Spleen (tissue), 11 donors: ENCODE measurements at regions not wholly inside any gene's neighbourhood (a gene's known extent, or its start where the extent isn't known, plus 50 kb on each side); places are given as distances from the start of the nearest gene placed in this dataset.

ENCODE experiments used
- DNase-seq: peaks from one replicate; pipeline ENCODE4 v3.0.0-alpha.2; 2020
- H3K27ac ChIP-seq, 8 donors: fragments of 200-600 bp; sonication (generic) in 7 of 8; 1 replicate in 4 of 8; 2 replicates in 4 of 8; pipeline versions ENCODE4 v1.5.0 to v1.8.0; 2016 to 2021; ENCODE audit warnings: inconsistent platforms in 4 of 8, mild to moderate bottlenecking in 4 of 8, moderate library complexity in 1 of 8
- H3K27me3 ChIP-seq, 7 donors: fragments of 200-600 bp; sonication (generic) in 6 of 7; replicated peaks in 1 of 7; 1 replicate in 4 of 7; 2 replicates in 3 of 7; pipeline versions ENCODE4 v1.5.0 to v1.8.0; 2016 to 2021; ENCODE audit warnings: inconsistent platforms in 3 of 7, mild to moderate bottlenecking in 1 of 7
- H3K36me3 ChIP-seq, 6 donors: fragments of 200-600 bp; sonication (generic) in 5 of 6; 1 replicate in 4 of 6; 2 replicates in 2 of 6; pipeline versions ENCODE4 v1.5.0 to v1.8.0; 2016 to 2021; ENCODE audit warnings: inconsistent platforms in 2 of 6
- H3K4me1 ChIP-seq, 6 donors: fragments of 200-600 bp; sonication (generic) in 5 of 6; 1 replicate in 3 of 6; 2 replicates in 3 of 6; pipeline versions ENCODE4 v1.5.0 to v1.8.0; 2016 to 2021; ENCODE audit warnings: inconsistent platforms in 3 of 6
- H3K4me3 ChIP-seq, 8 donors: fragments of 200-600 bp; sonication (generic) in 7 of 8; 1 replicate in 4 of 8; 2 replicates in 4 of 8; pipeline versions ENCODE4 v1.5.0 to v1.8.0; 2016 to 2021; ENCODE audit warnings: inconsistent platforms in 4 of 8, mild to moderate bottlenecking in 4 of 8, moderate library complexity in 2 of 8
- H3K9me3 ChIP-seq, 8 donors: fragments of 200-600 bp; sonication (generic) in 7 of 8; 1 replicate in 4 of 8; 2 replicates in 4 of 8; pipeline versions ENCODE4 v1.5.0 to v1.8.0; 2016 to 2021; ENCODE audit warnings: inconsistent platforms in 4 of 8
- POLR2A ChIP-seq, 3 donors: fragments of 450-650 bp; IDR thresholded peaks; one replicate each; pipeline ENCODE4 v1.5.1; 2017; ENCODE audit warnings: antibody characterized with exemption in 3 of 3, mild to moderate bottlenecking in 1 of 3
- POLR2AphosphoS5 ChIP-seq, 3 donors: sonication (generic); formaldehyde crosslinking; IDR thresholded peaks; one replicate each; pipeline ENCODE4 v1.5.1; 2017; ENCODE audit warnings: antibody characterized with exemption in 3 of 3
- WGBS, 5 donors: extraction: QIAGEN DNeasy Blood & Tissue Kit in 3 of 5; methylation state at CpG; one replicate each; pipeline versions ENCODE4 v1.1.5 to v1.1.7; 2013 to 2018; 5-methylcytosine and 5-hydroxymethylcytosine counted together
- intact Hi-C: fragments of 100-400 bp; cut with DNase I; formaldehyde crosslinking; loops from one replicate; pipeline ENCODE4 v1.15.0; 2023; ENCODE audit warnings: low total_unique reads
- TF ChIP-seq, protein P1 (sequence below), 11 experiments: fragments of 200-600 bp in 7 of 11; fragments of 450-650 bp in 4 of 11; sonication (generic) in 4 of 11; IDR thresholded peaks in 8 of 11; conservative IDR thresholded peaks in 3 of 11; 1 replicate in 7 of 11; 2 replicates in 4 of 11; pipeline versions ENCODE4 v1.4.0 to v1.8.0; 2016 to 2021; ENCODE audit warnings: antibody characterized with exemption in 11 of 11, inconsistent platforms in 4 of 11, mild to moderate bottlenecking in 1 of 11
- donor health status: healthy with polysubstance abuse.
- donor health status: DM: no; HTN: no; CAD: no; lungs with moderate emphysema.
- donor health status: DM: no; HTN: no; CAD: no.
- donor health status: Bipolar disorder and iron deficiency.
- donor health status: healthy.
- donor health status: DM: no; HTN: no; CAD: no.
- donor health status: DM: yes; HTN: yes; CAD: no.

DNA sequence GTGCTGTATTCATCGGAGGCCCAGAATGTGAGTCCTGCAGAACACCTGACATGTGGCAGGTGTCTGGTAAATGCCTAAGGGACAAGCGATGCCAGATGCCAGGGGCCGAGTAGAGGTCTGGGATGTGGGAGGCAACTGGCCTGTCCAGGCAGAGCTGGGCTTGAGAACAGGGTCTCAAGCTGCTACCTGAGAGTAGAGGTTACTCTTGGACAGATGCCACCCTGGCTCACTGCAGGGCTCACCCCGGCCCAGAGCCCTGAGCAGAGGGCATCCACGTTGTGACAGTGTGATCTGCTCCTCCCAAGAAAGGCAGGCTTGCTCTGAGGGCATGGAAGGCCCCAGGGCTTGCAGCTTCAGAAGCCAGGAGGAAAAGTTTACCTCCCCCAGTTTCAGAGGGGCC is 692.0 kb upstream of the ID2 start:
- no peak overlapping the region for H3K4me3 ChIP-seq
- TF ChIP-seq POLR2AphosphoS5 (IDR thresholded peaks at IDR 0.05), result no peak
- TF ChIP-seq, protein P1, sequence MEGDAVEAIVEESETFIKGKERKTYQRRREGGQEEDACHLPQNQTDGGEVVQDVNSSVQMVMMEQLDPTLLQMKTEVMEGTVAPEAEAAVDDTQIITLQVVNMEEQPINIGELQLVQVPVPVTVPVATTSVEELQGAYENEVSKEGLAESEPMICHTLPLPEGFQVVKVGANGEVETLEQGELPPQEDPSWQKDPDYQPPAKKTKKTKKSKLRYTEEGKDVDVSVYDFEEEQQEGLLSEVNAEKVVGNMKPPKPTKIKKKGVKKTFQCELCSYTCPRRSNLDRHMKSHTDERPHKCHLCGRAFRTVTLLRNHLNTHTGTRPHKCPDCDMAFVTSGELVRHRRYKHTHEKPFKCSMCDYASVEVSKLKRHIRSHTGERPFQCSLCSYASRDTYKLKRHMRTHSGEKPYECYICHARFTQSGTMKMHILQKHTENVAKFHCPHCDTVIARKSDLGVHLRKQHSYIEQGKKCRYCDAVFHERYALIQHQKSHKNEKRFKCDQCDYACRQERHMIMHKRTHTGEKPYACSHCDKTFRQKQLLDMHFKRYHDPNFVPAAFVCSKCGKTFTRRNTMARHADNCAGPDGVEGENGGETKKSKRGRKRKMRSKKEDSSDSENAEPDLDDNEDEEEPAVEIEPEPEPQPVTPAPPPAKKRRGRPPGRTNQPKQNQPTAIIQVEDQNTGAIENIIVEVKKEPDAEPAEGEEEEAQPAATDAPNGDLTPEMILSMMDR (IDR thresholded peaks at IDR 0.05 in 8 of 11, conservative IDR thresholded peaks at IDR 0.05 in 3 of 11), result no peak
- no peak for TF ChIP-seq POLR2A (IDR thresholded peaks at IDR 0.05)
- no peak for DNase-seq
- no peak overlapping the region for H3K27ac ChIP-seq
- WGBS, 5 donors, result 89 to 97% (median 96%) methylated on average over 5 of the region's 5 CpGs
- intact Hi-C loops, result no loop called here
- H3K36me3 ChIP-seq, result no peaks in the 10 kb centered on the region
- H3K27me3 ChIP-seq, result no peaks in the 10 kb centered on the region
- no peaks in the 10 kb centered on the region for H3K9me3 ChIP-seq
- no peaks in the 10 kb centered on the region for H3K4me1 ChIP-seq

DNA sequence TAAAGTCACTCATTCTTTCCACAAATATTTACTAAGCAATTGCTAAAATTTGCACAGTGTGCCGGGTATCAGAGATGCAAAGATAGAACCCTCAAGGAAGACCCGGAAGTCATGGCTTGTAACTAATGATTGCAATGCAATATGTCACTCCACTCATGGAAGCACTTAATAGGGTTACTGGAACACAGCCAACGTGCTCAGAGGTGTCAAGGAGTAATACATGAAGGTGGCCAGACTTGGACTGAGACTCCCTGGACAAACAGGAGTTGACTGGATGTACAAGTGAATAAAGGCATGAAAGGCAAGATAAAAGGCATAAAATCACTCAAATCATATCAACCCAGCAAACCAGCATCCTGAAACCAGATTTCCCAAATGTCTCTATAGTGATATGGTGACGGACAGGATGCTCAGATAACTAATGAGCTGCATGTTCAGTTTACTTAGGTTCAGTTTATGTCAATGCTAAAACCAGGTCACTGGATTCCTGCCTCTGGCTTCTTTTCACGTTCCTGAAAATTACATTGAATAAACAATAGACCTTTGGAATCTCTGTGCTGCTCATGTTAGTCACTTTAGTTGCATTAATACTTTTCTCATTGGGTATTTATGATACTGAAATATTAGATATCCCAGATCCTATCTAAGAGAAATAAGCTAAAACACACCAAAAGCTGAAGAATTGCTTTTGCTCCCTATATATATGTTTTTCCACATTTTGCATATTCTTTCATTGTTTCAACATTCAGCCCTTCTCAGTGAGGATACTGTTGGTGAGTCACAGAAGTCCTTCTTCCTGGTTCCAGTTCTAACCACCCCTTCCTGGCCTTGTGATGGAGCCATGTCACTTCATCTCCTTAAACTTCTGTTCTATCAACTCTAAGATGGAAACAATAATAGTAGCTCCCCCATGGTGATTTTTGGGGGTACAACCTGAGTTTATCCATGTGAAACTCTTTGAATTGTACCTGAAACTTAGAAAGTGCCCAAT is 688.9 kb upstream of the ID2 start:
- Histone ChIP-seq H3K9me3 (no peaks in the 10 kb centered on the region), H3K27ac (no peak overlapping the region), H3K4me3 (no peak overlapping the region), H3K36me3 (no peaks in the 10 kb centered on the region), H3K27me3 (no peaks in the 10 kb centered on the region), H3K4me1 (no peaks in the 10 kb centered on the region)
- 76 to 85% (median 82%) methylated on average over 5 of the region's 5 CpGs for WGBS, 5 donors
- no peak for DNase-seq
- intact Hi-C loops, result no loop called here
- TF ChIP-seq, protein P1 (IDR thresholded peaks at IDR 0.05 in 8 of 11, conservative IDR thresholded peaks at IDR 0.05 in 3 of 11), result no peak
- TF ChIP-seq POLR2AphosphoS5 (IDR thresholded peaks at IDR 0.05) (no peak), POLR2A (IDR thresholded peaks at IDR 0.05) (no peak)

DNA sequence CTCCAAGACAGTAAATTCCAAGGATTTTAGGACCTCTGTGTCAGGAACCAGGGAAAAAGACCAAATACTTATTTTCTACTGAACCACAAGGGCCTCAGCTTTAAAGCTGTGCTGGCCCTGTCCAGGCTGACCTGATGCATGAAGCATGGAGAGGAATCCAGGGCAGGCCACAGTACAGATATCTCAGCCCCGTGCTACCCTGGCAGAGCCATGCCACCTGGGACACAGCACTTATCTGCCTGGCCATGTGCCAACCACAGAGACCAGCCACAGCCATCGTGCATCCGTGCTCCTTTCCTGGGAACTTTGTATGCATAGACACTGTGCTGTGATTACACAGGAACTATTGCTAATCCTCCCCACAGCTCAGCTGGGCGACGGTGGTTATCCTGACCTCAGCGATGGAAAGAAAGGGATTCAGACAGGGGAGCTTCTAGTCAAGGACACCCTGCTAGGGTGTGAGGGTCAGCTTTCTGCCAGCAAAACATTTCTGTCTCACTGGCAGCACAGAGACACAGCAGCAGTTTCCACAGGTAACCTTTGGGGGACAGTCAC is 687.4 kb upstream of the ID2 start:
- 59 to 74% (median 63%) methylated on average over 6 of the region's 6 CpGs for WGBS, 5 donors
- no peak for DNase-seq
- no peak for TF ChIP-seq POLR2AphosphoS5 (IDR thresholded peaks at IDR 0.05)
- TF ChIP-seq, protein P1 (IDR thresholded peaks at IDR 0.05 in 8 of 11, conservative IDR thresholded peaks at IDR 0.05 in 3 of 11), result no peak
- TF ChIP-seq POLR2A (IDR thresholded peaks at IDR 0.05), result no peak
- Histone ChIP-seq H3K4me1 (no peaks in the 10 kb centered on the region), H3K27me3 (no peaks in the 10 kb centered on the region), H3K9me3 (no peaks in the 10 kb centered on the region), H3K36me3 (no peaks in the 10 kb centered on the region), H3K27ac (no peak overlapping the region), H3K4me3 (no peak overlapping the region)
- intact Hi-C loops, result no loop called here

DNA sequence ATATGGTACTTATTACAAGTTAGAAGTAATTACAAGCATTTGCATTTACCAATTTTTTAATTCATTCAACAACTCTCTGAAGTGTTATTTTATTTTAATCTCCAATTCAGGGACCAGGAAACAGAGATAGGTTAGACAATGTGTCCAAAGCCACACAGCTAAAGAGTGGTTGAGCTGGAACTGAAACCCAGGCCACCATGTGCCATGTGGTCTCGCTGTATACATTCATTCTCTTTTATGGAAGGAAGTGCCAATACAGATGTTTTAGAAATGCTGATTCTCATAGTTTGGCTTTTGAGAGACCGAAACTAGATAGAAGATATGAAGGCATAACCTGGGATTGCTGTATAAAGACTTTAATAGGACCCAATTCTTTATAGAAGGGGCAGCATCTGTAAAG is 684.6 kb upstream of the ID2 start:
- no peak for DNase-seq
- intact Hi-C loops, result no loop called here
- H3K4me1 ChIP-seq, result no peaks in the 10 kb centered on the region
- no peaks in the 10 kb centered on the region for H3K27me3 ChIP-seq
- H3K36me3 ChIP-seq, result no peaks in the 10 kb centered on the region
- H3K9me3 ChIP-seq, result no peaks in the 10 kb centered on the region
- WGBS, 5 donors, result 65 to 70% (median 66%) methylated on average over 2 of the region's 2 CpGs
- no peak overlapping the region for H3K27ac ChIP-seq
- no peak overlapping the region for H3K4me3 ChIP-seq
- TF ChIP-seq POLR2AphosphoS5 (IDR thresholded peaks at IDR 0.05) (no peak), POLR2A (IDR thresholded peaks at IDR 0.05) (no peak)
- TF ChIP-seq, protein P1 (IDR thresholded peaks at IDR 0.05 in 8 of 11, conservative IDR thresholded peaks at IDR 0.05 in 3 of 11), result no peak
